Mesendoderm (in vitro differentiated cells): ENCODE measurements at regions not wholly inside any gene's neighbourhood (a gene's known extent, or its start where the extent isn't known, plus 50 kb on each side); places are given as distances from the start of the nearest gene placed in this dataset.

ENCODE experiments used
- DNase-seq: peaks from one replicate; pipeline ENCODE4 v3.0.0; 2013
- H2AK5ac ChIP-seq: 2 replicates; pipeline ENCODE4 v1.6.1; 2013; ENCODE audit warnings: low read length, inconsistent platforms
- H2BK120ac ChIP-seq: 2 replicates; pipeline ENCODE4 v1.6.1; 2013; ENCODE audit warnings: low read depth, mild to moderate bottlenecking, low read length, moderate library complexity, mixed read lengths
- H2BK15ac ChIP-seq: replicated peaks from 2 replicates; pipeline ENCODE4 v1.6.1; 2013; ENCODE audit warnings: low read depth, mild to moderate bottlenecking, moderate library complexity
- H2BK5ac ChIP-seq: 2 replicates; pipeline ENCODE4 v1.6.1; 2013; ENCODE audit warnings: low read length, inconsistent platforms
- H3K18ac ChIP-seq: 2 replicates; pipeline ENCODE4 v1.6.1; 2013; ENCODE audit warnings: mild to moderate bottlenecking, low read length, mixed read lengths
- H3K23ac ChIP-seq: one replicate; pipeline ENCODE4 v1.6.1; 2013; ENCODE audit warnings: low read length
- H3K27ac ChIP-seq: 2 replicates; pipeline ENCODE4 v1.5.1; 2013; ENCODE audit warnings: low read depth, mild to moderate bottlenecking, inconsistent platforms, low read length, moderate library complexity
- H3K27me3 ChIP-seq: 2 replicates; pipeline ENCODE4 v1.6.1; 2013; ENCODE audit warnings: low read length, control low read depth, mild to moderate bottlenecking, inconsistent platforms; ENCODE audit not compliant: insufficient read depth, poor library complexity
- H3K36me3 ChIP-seq: 2 replicates; pipeline ENCODE4 v1.6.1; 2013; ENCODE audit warnings: low read length, inconsistent platforms; ENCODE audit not compliant: control insufficient read depth, insufficient read depth
- H3K4ac ChIP-seq: one replicate; pipeline ENCODE4 v1.6.1; 2013; ENCODE audit warnings: low read depth, mild to moderate bottlenecking, low read length, moderate library complexity
- H3K4me1 ChIP-seq: 2 replicates; pipeline ENCODE4 v1.6.1; 2013; ENCODE audit warnings: low read depth, low read length, inconsistent platforms; ENCODE audit not compliant: control insufficient read depth
- H3K4me2 ChIP-seq: 2 replicates; pipeline ENCODE4 v1.6.1; 2013; ENCODE audit warnings: low read length
- H3K4me3 ChIP-seq: 2 replicates; pipeline ENCODE4 v1.5.1; 2013; ENCODE audit warnings: mild to moderate bottlenecking, low read length
- H3K56ac ChIP-seq: one replicate; pipeline ENCODE4 v1.6.1; 2013; ENCODE audit warnings: low read length
- H3K79me1 ChIP-seq: 2 replicates; pipeline ENCODE4 v1.6.1; 2013; ENCODE audit warnings: low read length, inconsistent platforms
- H3K79me2 ChIP-seq: 2 replicates; pipeline ENCODE4 v1.6.1; 2013; ENCODE audit warnings: mild to moderate bottlenecking, low read length; ENCODE audit not compliant: control insufficient read depth, insufficient read depth
- H3K9ac ChIP-seq: 2 replicates; pipeline ENCODE4 v1.6.1; 2013; ENCODE audit warnings: low read length, inconsistent platforms
- H4K5ac ChIP-seq: one replicate; pipeline ENCODE4 v1.6.1; 2013; ENCODE audit warnings: low read length
- H4K8ac ChIP-seq: one replicate; pipeline ENCODE4 v1.6.1; 2013; ENCODE audit warnings: low read depth, mild to moderate bottlenecking, control low read depth, low read length, moderate library complexity
- WGBS: extraction: QIAGEN DNeasy Blood & Tissue Kit; methylation state at CpG from one replicate; pipeline ENCODE4 v1.1.7; 2013; ENCODE audit warnings: low lambda C conversion rate, missing lambda C conversion rate; ENCODE audit not compliant: insufficient coverage; ENCODE audit errors: extremely low coverage; 5-methylcytosine and 5-hydroxymethylcytosine counted together

DNA sequence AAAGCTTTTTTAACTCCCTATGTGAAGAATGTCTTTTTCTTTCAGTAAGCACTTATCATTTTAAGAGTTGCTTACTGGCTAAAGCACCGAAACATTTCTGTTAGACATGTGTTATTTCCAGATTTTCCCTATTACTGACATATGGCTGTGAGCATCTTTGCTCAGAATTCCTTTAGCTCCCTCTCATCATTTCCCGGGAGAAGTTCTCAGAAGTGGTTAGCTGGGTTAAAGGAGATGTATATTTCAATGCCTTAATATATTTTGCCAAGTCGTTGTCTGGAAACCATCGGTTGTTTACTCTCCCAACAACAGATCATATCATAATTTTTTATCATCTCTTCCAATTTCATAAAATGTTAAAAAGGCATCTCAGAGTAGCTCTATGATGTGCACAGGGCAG lies 396.5 kb downstream of the OCA2 start:
- H3K36me3 ChIP-seq = no peaks in the 10 kb centered on the region
- no CpG with 5 or more reads among the region's 4 CpGs for WGBS
- H3K27me3 ChIP-seq = no peaks in the 10 kb centered on the region
- no peak overlapping the region for H3K27ac ChIP-seq
- no peak overlapping the region for H2AK5ac ChIP-seq
- no peak overlapping the region for H3K4me3 ChIP-seq
- H2BK120ac ChIP-seq = no peak overlapping the region
- no peaks in the 10 kb centered on the region for H3K79me1 ChIP-seq
- H3K9ac ChIP-seq = no peak overlapping the region
- H4K8ac ChIP-seq = no peak overlapping the region
- no peak overlapping the region for H4K5ac ChIP-seq
- no peak overlapping the region for H3K4me2 ChIP-seq
- no peak overlapping the region for H3K18ac ChIP-seq
- H3K56ac ChIP-seq = no peak overlapping the region
- H3K4ac ChIP-seq = no peak overlapping the region
- H2BK5ac ChIP-seq = no peak overlapping the region
- no peaks in the 10 kb centered on the region for H3K4me1 ChIP-seq
- H2BK15ac ChIP-seq = no peak overlapping the region
- H3K79me2 ChIP-seq = no peaks in the 10 kb centered on the region
- no peak for DNase-seq
- H3K23ac ChIP-seq = no peak overlapping the region

DNA sequence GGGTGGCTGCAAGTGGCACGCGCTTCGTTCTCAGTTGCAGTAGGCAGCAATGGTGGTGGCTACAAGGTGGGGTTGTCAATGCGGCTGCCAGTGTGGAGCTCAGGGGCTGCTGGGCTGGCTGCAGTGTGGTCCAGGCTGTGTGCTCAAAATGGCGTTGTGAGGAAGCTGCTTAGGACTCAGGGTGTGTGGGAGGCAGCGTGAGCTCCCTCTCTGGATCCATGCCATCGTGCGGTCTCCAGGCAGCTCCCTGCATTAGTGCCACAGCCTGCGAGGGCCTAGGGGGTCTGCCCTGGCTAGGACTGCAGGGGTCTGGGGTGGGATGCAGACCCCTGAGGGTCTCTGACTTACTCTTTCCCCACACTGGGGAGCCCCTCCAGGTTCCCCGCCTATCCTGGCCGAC lies 397.2 kb downstream of the OCA2 start:
- Histone ChIP-seq H3K4ac (no peak overlapping the region), H3K56ac (peak overlapping the region; percentile 62), H3K79me2 (no peaks in the 10 kb centered on the region), H2BK15ac (no peak overlapping the region), H3K27ac (no peak overlapping the region), H3K36me3 (no peaks in the 10 kb centered on the region), H3K4me2 (no peak overlapping the region), H3K79me1 (no peaks in the 10 kb centered on the region), H2AK5ac (no peak overlapping the region), H3K4me3 (no peak overlapping the region), H4K5ac (no peak overlapping the region), H3K18ac (no peak overlapping the region), H4K8ac (no peak overlapping the region), H3K27me3 (no peaks in the 10 kb centered on the region), H2BK5ac (no peak overlapping the region), H3K4me1 (no peaks in the 10 kb centered on the region), H2BK120ac (no peak overlapping the region), H3K9ac (no peak overlapping the region), H3K23ac (peak overlapping the region; percentile 85)
- DNase-seq = no peak
- no CpG with 5 or more reads among the region's 11 CpGs for WGBS

DNA sequence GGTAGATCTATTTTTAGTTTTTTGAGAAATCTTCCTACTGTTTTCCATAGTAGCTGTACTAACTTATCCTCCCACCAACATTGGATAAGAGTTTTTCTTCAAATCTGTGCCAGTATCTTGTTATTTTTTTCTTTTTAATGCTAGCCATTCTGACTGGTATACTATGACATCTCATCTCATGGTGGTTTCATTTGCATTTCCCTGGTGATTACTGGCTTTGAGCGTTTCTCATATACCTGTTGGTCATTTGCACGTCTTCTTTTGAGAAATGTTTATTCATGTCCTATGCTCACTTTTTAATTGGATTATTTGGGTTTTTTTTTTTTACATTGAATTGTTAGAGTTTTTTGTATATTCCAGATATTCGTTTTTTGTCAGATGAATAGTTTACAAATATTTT lies 398.1 kb downstream of the OCA2 start:
- Histone ChIP-seq H3K27me3 (no peaks in the 10 kb centered on the region), H3K23ac (no peak overlapping the region), H4K8ac (no peak overlapping the region), H3K4ac (no peak overlapping the region), H3K4me1 (no peaks in the 10 kb centered on the region), H3K9ac (no peak overlapping the region), H3K4me2 (no peak overlapping the region), H2BK5ac (no peak overlapping the region), H4K5ac (no peak overlapping the region), H2BK15ac (no peak overlapping the region), H3K56ac (no peak overlapping the region), H3K27ac (no peak overlapping the region), H2BK120ac (no peak overlapping the region), H2AK5ac (no peak overlapping the region), H3K36me3 (no peaks in the 10 kb centered on the region), H3K18ac (no peak overlapping the region), H3K4me3 (no peak overlapping the region), H3K79me2 (no peaks in the 10 kb centered on the region), H3K79me1 (no peaks in the 10 kb centered on the region)
- no peak for DNase-seq
- WGBS = no CpG with 5 or more reads among the region's 3 CpGs

DNA sequence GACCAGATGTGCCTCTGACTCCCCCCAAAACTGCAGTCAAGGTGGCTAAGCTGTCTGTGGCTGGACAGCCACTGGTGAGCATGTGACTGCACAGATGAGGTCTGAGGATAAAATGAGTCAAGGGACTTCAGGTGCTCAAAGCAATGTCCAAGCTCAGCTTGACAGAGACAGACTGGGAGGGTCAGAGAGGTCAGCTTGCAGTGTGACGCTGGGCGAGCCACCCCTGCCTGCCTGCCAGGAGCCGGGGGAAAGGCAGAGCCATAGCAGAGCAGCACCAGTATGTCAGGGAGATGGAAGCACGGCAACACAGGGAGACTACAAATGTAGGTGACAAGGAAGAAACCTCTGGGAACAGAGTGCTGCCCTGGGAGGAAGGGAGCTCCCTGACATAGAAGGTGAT lies 399.4 kb downstream of the OCA2 start:
- no peak for DNase-seq
- Histone ChIP-seq H3K18ac (no peak overlapping the region), H4K5ac (no peak overlapping the region), H3K4me2 (no peak overlapping the region), H3K27ac (no peak overlapping the region), H3K36me3 (no peaks in the 10 kb centered on the region), H3K27me3 (no peaks in the 10 kb centered on the region), H3K56ac (no peak overlapping the region), H3K4me1 (no peaks in the 10 kb centered on the region), H2BK15ac (no peak overlapping the region), H3K4ac (no peak overlapping the region), H4K8ac (no peak overlapping the region), H2BK120ac (no peak overlapping the region), H3K4me3 (no peak overlapping the region), H3K9ac (no peak overlapping the region), H3K79me2 (no peaks in the 10 kb centered on the region), H2AK5ac (no peak overlapping the region), H3K23ac (no peak overlapping the region), H3K79me1 (no peaks in the 10 kb centered on the region), H2BK5ac (no peak overlapping the region)
- WGBS = no CpG with 5 or more reads among the region's 4 CpGs

DNA sequence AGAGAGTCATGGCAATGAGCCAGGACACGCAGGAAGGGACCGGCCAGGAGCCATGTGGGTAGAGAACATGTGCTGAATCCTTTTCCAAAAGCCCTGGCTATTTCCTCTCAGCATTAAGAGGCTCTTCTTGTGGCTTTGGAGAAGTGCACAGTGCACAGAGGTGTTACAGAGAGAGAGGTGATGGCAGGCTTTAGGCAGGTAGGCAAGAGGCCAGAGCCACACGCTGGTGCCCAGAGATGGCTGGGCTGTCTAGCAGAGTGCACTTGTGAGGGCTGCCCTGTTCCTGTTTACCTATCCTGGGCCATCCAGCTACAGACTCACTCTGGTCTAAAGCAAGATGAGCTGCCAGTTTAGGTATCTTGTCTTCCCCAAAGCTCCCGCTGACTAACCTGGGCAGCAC lies 402.6 kb downstream of the OCA2 start:
- H3K36me3 ChIP-seq = no peaks in the 10 kb centered on the region
- no peak overlapping the region for H3K4ac ChIP-seq
- no peaks in the 10 kb centered on the region for H3K4me1 ChIP-seq
- H3K9ac ChIP-seq = no peak overlapping the region
- H3K56ac ChIP-seq = no peak overlapping the region
- H3K23ac ChIP-seq = no peak overlapping the region
- no peak overlapping the region for H2AK5ac ChIP-seq
- H3K4me3 ChIP-seq = no peak overlapping the region
- H3K79me2 ChIP-seq = no peaks in the 10 kb centered on the region
- H2BK120ac ChIP-seq = no peak overlapping the region
- H4K8ac ChIP-seq = no peak overlapping the region
- H3K79me1 ChIP-seq = no peaks in the 10 kb centered on the region
- H2BK15ac ChIP-seq = no peak overlapping the region
- no peak overlapping the region for H3K4me2 ChIP-seq
- no peaks in the 10 kb centered on the region for H3K27me3 ChIP-seq
- no CpG with 5 or more reads among the region's 4 CpGs for WGBS
- H3K27ac ChIP-seq = no peak overlapping the region
- no peak overlapping the region for H3K18ac ChIP-seq
- no peak for DNase-seq
- H2BK5ac ChIP-seq = no peak overlapping the region
- no peak overlapping the region for H4K5ac ChIP-seq

DNA sequence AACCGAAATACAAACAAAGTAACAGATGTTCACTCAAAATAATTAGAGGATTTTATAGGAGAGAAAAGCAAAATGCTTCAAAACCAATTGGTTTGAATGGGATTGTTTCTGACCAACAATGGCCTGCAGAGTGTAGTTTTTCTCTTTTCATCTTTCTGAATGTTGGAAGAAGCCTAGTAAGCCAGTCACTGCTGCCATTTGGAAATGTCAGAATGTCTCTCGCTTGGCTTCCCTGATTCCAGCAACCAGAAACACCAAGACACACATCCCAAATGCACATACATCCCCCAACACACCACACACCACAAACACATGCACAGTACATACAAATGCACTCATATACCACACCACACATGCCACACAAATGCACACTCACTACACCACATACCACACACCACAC lies 403.4 kb downstream of the OCA2 start:
- Histone ChIP-seq H3K36me3 (no peaks in the 10 kb centered on the region), H4K5ac (no peak overlapping the region), H3K27me3 (no peaks in the 10 kb centered on the region), H3K4me3 (no peak overlapping the region), H2BK5ac (no peak overlapping the region), H3K9ac (no peak overlapping the region), H2BK120ac (no peak overlapping the region), H3K79me2 (no peaks in the 10 kb centered on the region), H4K8ac (no peak overlapping the region), H3K56ac (no peak overlapping the region), H3K4ac (no peak overlapping the region), H3K23ac (no peak overlapping the region), H3K4me1 (no peaks in the 10 kb centered on the region), H2AK5ac (peak overlapping the region; percentile 28), H3K4me2 (no peak overlapping the region), H2BK15ac (no peak overlapping the region), H3K18ac (no peak overlapping the region), H3K27ac (no peak overlapping the region), H3K79me1 (no peaks in the 10 kb centered on the region)
- no peak for DNase-seq
- WGBS = no CpG with 5 or more reads among the region's 2 CpGs
